ENCODE measurements at regions not wholly inside any gene's neighbourhood (a gene's known extent, or its start where the extent isn't known, plus 50 kb on each side); places are given as distances from the start of the nearest gene placed in this dataset.

- Histone ChIP-seq H3K36me3 (no peaks in the 10 kb centered on the region), H3K4me1 (no peaks in the 10 kb centered on the region), H3K4me3 (no peak overlapping the region), H3K27ac (no peak overlapping the region), H3K27me3 (no peaks in the 10 kb centered on the region), H3K9me3 (no peaks in the 10 kb centered on the region)
- TF ChIP-seq CTCF (IDR thresholded peaks at IDR 0.05) (no peak), POLR2A (IDR thresholded peaks at IDR 0.05) (no peak), POLR2AphosphoS5 (IDR thresholded peaks at IDR 0.05) (no peak)
- intact Hi-C loops (cut with DNase I; ENCODE audit: low total_unique reads) = loop anchor here (5.0 kb wide), 1 partner anchor 478 kb away; no protein-coding TSS in a partner anchor
- no peak for DNase-seq (ENCODE audit: low spot score in 2 of 2)
Observed at GRCh38 chr12:93108985-93109384, 179.9 kb upstream of the EEA1 start.

- no peak overlapping the region for H3K4me3 ChIP-seq
- no peaks in the 10 kb centered on the region for H3K36me3 ChIP-seq
- no peak for DNase-seq (ENCODE audit: low spot score in 2 of 2)
- H3K27ac ChIP-seq = no peak overlapping the region
- H3K9me3 ChIP-seq = no peaks in the 10 kb centered on the region
- no peaks in the 10 kb centered on the region for H3K27me3 ChIP-seq
- intact Hi-C loops (cut with DNase I; ENCODE audit: low total_unique reads) = loop anchor here (5.0 kb wide), 1 partner anchor 478 kb away; no protein-coding TSS in a partner anchor
- H3K4me1 ChIP-seq = no peaks in the 10 kb centered on the region
- no peak for TF ChIP-seq POLR2A (IDR thresholded peaks at IDR 0.05)
- TF ChIP-seq CTCF (IDR thresholded peaks at IDR 0.05) = no peak
- TF ChIP-seq POLR2AphosphoS5 (IDR thresholded peaks at IDR 0.05) = no peak
Observed at GRCh38 chr12:93109551-93110203, 180.6 kb upstream of the EEA1 start.

- intact Hi-C loops (cut with DNase I; ENCODE audit: low total_unique reads) = no loop called here
- Histone ChIP-seq H3K4me1 (no peaks in the 10 kb centered on the region), H3K27ac (no peak overlapping the region), H3K4me3 (no peak overlapping the region), H3K9me3 (no peaks in the 10 kb centered on the region), H3K36me3 (no peaks in the 10 kb centered on the region), H3K27me3 (no peaks in the 10 kb centered on the region)
- TF ChIP-seq POLR2A (IDR thresholded peaks at IDR 0.05) (no peak), CTCF (IDR thresholded peaks at IDR 0.05) (no peak), POLR2AphosphoS5 (IDR thresholded peaks at IDR 0.05) (no peak)
- DNase-seq (ENCODE audit: low spot score in 2 of 2) = no peak
Observed at GRCh38 chr12:93111773-93112172, 182.7 kb upstream of the EEA1 start.

- intact Hi-C loops (cut with DNase I; ENCODE audit: low total_unique reads) = loop anchor here (2.0 kb wide), 1 partner anchor 41 kb away; no protein-coding TSS in a partner anchor
Observed at GRCh38 chr12:93113317-93114006, 184.4 kb upstream of the EEA1 start.

More at GRCh38 chr12:93113317-93114006, 184.4 kb upstream of the EEA1 start:
- Histone ChIP-seq H3K4me1 (no peaks in the 10 kb centered on the region), H3K36me3 (no peaks in the 10 kb centered on the region), H3K4me3 (no peak overlapping the region), H3K27ac (no peak overlapping the region), H3K27me3 (no peaks in the 10 kb centered on the region), H3K9me3 (no peaks in the 10 kb centered on the region)
- no peak for DNase-seq (ENCODE audit: low spot score in 2 of 2)
- TF ChIP-seq CTCF (IDR thresholded peaks at IDR 0.05) (no peak), POLR2A (IDR thresholded peaks at IDR 0.05) (no peak), POLR2AphosphoS5 (IDR thresholded peaks at IDR 0.05) (no peak)

Data from breast epithelium (tissue), 4 donors.